Astrocyte (in vitro differentiated cells and primary cell): ENCODE measurements at regions not wholly inside any gene's neighbourhood (a gene's known extent, or its start where the extent isn't known, plus 50 kb on each side); places are given as distances from the start of the nearest gene placed in this dataset.

ENCODE experiments used
- CTCF ChIP-seq: IDR thresholded peaks from 2 replicates; pipeline ENCODE4 v1.5.1; 2011; ENCODE audit warnings: low read depth, mild to moderate bottlenecking, inconsistent platforms, low read length, moderate library complexity; ENCODE audit not compliant: insufficient read depth
- EZH2 ChIP-seq: IDR thresholded peaks from 2 replicates; pipeline ENCODE4 v1.6.1; 2012; ENCODE audit warnings: mild to moderate bottlenecking, low read length, inconsistent platforms; ENCODE audit not compliant: insufficient read depth

DNA sequence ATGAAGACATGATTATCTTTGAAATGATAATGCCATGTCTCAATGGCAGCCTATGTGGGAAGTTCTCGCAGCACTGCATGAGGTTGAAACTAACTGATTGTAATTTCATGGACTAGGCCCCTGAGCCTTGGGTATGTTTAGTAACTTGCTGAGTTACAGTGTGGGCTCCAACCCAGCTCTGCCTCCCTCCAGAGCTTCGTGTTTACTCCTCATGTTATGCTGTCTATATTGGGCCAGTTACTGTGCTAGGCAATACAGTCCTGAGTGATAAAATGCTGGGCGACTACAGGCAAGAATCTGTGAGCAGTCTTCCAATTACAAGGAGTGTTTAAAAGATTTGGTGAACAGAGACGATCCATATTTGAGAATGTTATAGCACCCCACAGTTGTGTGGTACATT is 530.1 kb upstream of the CDH2 start:
- TF ChIP-seq CTCF (no peak), EZH2 (no peak)
